ENCODE measurements at regions not wholly inside any gene's neighbourhood (a gene's known extent, or its start where the extent isn't known, plus 50 kb on each side); places are given as distances from the start of the nearest gene placed in this dataset.

GRCh38 chr5:91722736-91723467, 339.8 kb upstream of the ARRDC3 start:
- TF ChIP-seq POLR2AphosphoS5 (IDR thresholded peaks at IDR 0.05; ENCODE audit: low read depth) = no peak
- TF ChIP-seq CTCF (conservative IDR thresholded peaks at IDR 0.05; ENCODE audit: low read depth in 2 of 2) = no peak
- TF ChIP-seq EZH2phosphoT487 (IDR thresholded peaks at IDR 0.05; ENCODE audit: unreplicated experiment) = no peak
- TF ChIP-seq ETS1 (IDR thresholded peaks at IDR 0.05) = no peak
- no peak for TF ChIP-seq EZH2 (IDR thresholded peaks at IDR 0.05; ENCODE audit: low read depth, unreplicated experiment)
- no peak for TF ChIP-seq REST (IDR thresholded peaks at IDR 0.05; ENCODE audit: unreplicated experiment)
- TF ChIP-seq JUNB (IDR thresholded peaks at IDR 0.05; ENCODE audit: unreplicated experiment) = no peak
- TF ChIP-seq NANOG (IDR thresholded peaks at IDR 0.05; ENCODE audit: borderline replicate concordance) = no peak
- TF ChIP-seq STAT1 (IDR thresholded peaks at IDR 0.05; ENCODE audit: unreplicated experiment) = no peak
- no peak for TF ChIP-seq CREB1 (CRISPR knock-in tag; IDR thresholded peaks at IDR 0.05; ENCODE audit: low read depth)
- TF ChIP-seq ZNF331 (CRISPR knock-in tag; IDR thresholded peaks at IDR 0.05; ENCODE audit: low read depth) = no peak
- TF ChIP-seq ZNF462 (CRISPR knock-in tag; IDR thresholded peaks at IDR 0.05) = no peak

Measured in GM23338 (cell line).